ENCODE measurements at regions not wholly inside any gene's neighbourhood (a gene's known extent, or its start where the extent isn't known, plus 50 kb on each side); places are given as distances from the start of the nearest gene placed in this dataset.

- no peak for TF ChIP-seq POLR2A (IDR thresholded peaks at IDR 0.05)
- TF ChIP-seq, protein P1, sequence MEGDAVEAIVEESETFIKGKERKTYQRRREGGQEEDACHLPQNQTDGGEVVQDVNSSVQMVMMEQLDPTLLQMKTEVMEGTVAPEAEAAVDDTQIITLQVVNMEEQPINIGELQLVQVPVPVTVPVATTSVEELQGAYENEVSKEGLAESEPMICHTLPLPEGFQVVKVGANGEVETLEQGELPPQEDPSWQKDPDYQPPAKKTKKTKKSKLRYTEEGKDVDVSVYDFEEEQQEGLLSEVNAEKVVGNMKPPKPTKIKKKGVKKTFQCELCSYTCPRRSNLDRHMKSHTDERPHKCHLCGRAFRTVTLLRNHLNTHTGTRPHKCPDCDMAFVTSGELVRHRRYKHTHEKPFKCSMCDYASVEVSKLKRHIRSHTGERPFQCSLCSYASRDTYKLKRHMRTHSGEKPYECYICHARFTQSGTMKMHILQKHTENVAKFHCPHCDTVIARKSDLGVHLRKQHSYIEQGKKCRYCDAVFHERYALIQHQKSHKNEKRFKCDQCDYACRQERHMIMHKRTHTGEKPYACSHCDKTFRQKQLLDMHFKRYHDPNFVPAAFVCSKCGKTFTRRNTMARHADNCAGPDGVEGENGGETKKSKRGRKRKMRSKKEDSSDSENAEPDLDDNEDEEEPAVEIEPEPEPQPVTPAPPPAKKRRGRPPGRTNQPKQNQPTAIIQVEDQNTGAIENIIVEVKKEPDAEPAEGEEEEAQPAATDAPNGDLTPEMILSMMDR (IDR thresholded peaks at IDR 0.05), result no peak
These were observed 403.1 kb downstream of the MID1IP1 start for GRCh38 chrX:39204353-39204752.

All from ovary (tissue), 3 donors.